ENCODE measurements at regions not wholly inside any gene's neighbourhood (a gene's known extent, or its start where the extent isn't known, plus 50 kb on each side); places are given as distances from the start of the nearest gene placed in this dataset.
"Not testable (repeated sequence)": the region's sequence is repeated elsewhere in the genome, so short reads cannot be mapped to it uniquely, and the experiment has no call there.

DNA sequence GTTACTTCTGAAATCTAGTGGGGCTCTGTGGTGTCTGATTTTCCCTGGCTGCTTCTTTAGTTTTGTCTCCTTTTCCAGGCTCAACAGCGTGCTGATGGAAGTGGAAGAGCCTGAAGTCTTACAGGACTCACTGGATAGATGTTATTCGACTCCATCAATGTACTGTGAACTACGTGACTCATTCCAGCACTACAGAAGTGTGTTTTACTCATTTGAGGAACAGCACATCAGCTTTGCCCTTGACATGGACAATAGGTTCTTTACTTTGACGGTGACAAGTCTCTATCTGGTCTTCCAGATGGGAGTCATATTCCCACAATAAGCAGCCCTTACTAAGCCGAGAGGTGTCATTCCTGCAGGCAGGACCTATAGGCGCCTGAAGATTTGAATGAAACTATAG lies 51.1 kb downstream of the NBPF8 start:
- intact Hi-C loops (cut with DNase I, micrococcal nuclease); ATAC-seq; DNase-seq: not testable (repeated sequence)

- DNase-seq; ATAC-seq; intact Hi-C loops (cut with DNase I, micrococcal nuclease): not testable (repeated sequence)
Observed at GRCh38 chr1:120477663-120478062, 62.8 kb downstream of the NBPF8 start.

GRCh38 chr1:120478400-120478799 lies 63.6 kb downstream of the NBPF8 start:
- intact Hi-C loops (cut with DNase I, micrococcal nuclease); ATAC-seq; DNase-seq: not testable (repeated sequence)

- DNase-seq; intact Hi-C loops (cut with DNase I, micrococcal nuclease); ATAC-seq: not testable (repeated sequence)
Observed at GRCh38 chr1:120487542-120487941, 72.7 kb downstream of the NBPF8 start.

- not testable (repeated sequence) for DNase-seq, ATAC-seq
Observed at GRCh38 chr1:120489217-120489616, 74.4 kb downstream of the NBPF8 start.

GRCh38 chr1:120497145-120497544 lies 82.3 kb downstream of the NBPF8 start:
- intact Hi-C loops (cut with DNase I, micrococcal nuclease); ATAC-seq; DNase-seq: not testable (repeated sequence)

More at GRCh38 chr1:120489217-120489616, 74.4 kb downstream of the NBPF8 start:
- intact Hi-C loops (cut with DNase I, micrococcal nuclease) = not testable (repeated sequence)

DNA sequence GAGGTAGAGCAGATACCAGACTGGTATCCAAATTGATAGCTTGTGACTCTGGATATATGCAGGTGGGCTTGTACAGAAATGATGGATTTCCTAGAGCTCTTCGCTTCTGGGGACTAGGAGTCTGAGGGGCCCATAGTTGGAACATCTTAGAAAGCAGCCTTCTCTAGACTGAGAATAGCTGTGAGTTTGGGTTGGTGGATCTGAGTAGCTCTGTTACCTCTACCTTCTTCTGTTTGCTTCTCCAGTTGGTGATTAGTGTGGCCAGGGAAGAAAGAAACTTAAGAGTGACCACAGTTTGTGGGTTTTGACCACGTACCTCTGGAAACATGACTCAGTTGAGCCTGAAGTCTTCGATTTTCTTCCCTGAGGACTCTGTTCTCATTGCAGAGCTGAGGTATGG lies 88.4 kb downstream of the NBPF8 start:
- ATAC-seq; intact Hi-C loops (cut with DNase I, micrococcal nuclease); DNase-seq: not testable (repeated sequence)

- ATAC-seq; intact Hi-C loops (cut with DNase I, micrococcal nuclease); DNase-seq: not testable (repeated sequence)
Observed at GRCh38 chr1:120506352-120506751, 91.5 kb downstream of the NBPF8 start.

GRCh38 chr1:120508351-120508750 lies 93.5 kb downstream of the NBPF8 start:
- intact Hi-C loops (cut with DNase I, micrococcal nuclease); DNase-seq; ATAC-seq: not testable (repeated sequence)

DNA sequence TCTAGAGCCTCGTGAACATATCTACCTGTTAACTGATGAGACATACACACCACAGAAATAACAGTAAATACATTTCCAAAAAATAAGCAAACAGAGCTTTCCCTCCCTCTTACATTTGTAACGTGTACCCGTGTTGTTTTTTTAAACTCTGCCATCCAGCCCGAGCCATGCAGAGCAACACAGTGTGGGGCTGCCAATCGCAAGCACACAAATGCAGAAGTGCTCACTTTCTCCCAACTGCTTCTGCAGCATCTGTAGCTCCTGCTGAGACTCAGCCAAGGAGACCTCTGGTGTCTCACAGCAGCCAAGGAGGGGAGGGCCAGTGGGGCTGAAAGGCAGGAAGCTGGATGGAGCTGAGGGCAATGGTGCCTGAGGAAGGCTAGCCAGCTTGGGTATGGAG lies 94.4 kb downstream of the NBPF8 start:
- DNase-seq; intact Hi-C loops (cut with DNase I, micrococcal nuclease); ATAC-seq: not testable (repeated sequence)

GRCh38 chr1:120513099-120513498 lies 98.3 kb downstream of the NBPF8 start:
- DNase-seq; intact Hi-C loops (cut with DNase I, micrococcal nuclease); ATAC-seq: not testable (repeated sequence)

GRCh38 chr1:120513531-120513930 lies 98.7 kb downstream of the NBPF8 start:
- DNase-seq; ATAC-seq; intact Hi-C loops (cut with DNase I, micrococcal nuclease): not testable (repeated sequence)

DNA sequence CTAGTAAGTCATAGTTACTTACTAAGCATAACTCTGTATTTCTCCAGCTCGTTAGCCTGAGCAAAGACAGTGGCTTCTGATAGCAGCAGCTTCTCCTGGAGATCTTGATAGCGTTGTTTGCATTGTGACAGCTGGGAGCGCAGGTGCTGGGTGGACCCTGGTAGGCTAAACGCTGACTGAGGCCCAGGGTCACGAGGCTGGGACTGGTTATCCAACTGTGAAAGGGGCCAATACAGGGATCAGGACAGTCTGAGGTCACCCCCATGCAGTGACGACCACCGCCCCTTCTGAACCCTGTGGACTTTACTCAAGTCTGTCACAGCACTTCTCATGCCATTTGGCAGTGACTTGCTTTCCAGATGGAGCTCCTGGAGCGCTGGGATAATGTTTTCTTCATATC lies 104.4 kb downstream of the NBPF8 start:
- DNase-seq; intact Hi-C loops (cut with DNase I, micrococcal nuclease): not testable (repeated sequence)
- ATAC-seq = peak; percentile 14

DNA sequence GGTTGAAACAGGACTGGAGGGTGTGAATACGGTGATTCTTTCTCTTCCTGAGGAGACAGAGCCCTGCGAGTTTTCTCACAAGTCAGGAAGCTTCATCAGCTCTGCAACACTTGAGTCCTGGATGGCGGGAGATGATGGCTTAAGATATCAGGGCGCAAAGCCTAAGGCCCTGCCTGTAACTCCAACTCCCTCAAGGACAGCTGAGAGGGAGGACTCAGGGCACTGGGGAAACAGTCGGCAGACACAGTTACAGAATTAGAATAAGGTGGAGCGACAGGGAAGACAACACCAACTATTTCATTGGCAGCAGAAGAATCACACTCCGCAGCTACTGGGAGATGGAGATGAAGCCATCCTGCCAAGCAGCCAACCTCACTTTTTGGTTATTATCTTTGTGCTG lies 109.6 kb downstream of the NBPF8 start:
- ATAC-seq; DNase-seq; intact Hi-C loops (cut with DNase I, micrococcal nuclease): not testable (repeated sequence)

GRCh38 chr1:120525386-120525785 lies 110.6 kb downstream of the NBPF8 start:
- ATAC-seq; DNase-seq; intact Hi-C loops (cut with DNase I, micrococcal nuclease): not testable (repeated sequence)

DNA sequence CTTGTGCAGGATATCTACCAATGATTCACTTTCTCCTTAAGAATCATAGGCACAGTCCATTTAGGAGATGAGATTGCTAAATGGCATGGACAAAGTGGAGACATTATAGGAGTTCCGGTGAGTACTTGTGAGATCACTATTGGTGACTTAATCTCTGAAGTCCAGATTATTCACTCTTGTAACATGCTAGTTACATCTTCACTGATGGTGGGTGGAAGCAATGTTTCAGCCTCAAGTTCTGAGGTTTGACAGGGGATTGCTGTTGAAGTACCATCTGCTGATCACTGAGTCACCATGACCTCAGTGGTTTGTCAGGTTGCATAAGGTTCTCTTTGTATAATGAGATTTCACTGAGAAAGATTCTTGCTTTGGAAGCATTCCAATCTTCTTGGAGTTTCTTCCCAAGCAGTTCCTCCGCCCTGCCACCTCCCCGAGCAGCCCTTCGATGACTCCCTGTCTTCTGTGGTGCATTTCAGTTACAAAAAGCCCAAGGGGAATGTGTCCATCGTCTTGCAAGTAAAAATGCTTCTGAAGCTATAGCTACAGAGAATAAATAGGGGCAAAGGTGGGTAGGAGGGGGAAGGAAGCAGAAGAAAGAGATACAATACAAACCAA lies 114.7 kb downstream of the NBPF8 start:
- intact Hi-C loops (cut with DNase I, micrococcal nuclease); ATAC-seq; DNase-seq: not testable (repeated sequence)

DNA sequence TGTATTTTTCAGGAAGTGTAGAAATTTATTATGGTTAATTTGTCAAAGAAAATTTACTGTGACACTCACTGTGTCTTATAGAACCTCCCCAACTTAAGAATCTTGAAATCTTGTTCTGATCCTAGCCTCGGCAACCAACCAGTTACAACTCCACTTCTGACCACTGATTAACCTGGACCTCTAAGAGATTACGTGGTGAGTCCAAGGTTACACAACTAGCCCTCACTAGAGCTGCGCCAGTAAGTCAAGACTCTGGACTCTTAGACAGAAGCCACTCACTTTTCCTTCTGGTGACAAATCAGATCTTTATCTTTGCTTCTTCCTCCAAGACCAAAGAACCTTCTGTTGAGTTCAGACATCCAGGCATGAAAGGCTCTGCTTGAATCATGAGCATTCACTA lies 116.6 kb downstream of the NBPF8 start:
- ATAC-seq; intact Hi-C loops (cut with DNase I, micrococcal nuclease); DNase-seq: not testable (repeated sequence)

- intact Hi-C loops (cut with DNase I, micrococcal nuclease); ATAC-seq; DNase-seq: not testable (repeated sequence)
Observed at GRCh38 chr1:120534361-120535047, 119.7 kb downstream of the NBPF8 start.

- ATAC-seq; intact Hi-C loops (cut with DNase I, micrococcal nuclease); DNase-seq: not testable (repeated sequence)
Observed at GRCh38 chr1:120535052-120535451, 120.2 kb downstream of the NBPF8 start.

DNA sequence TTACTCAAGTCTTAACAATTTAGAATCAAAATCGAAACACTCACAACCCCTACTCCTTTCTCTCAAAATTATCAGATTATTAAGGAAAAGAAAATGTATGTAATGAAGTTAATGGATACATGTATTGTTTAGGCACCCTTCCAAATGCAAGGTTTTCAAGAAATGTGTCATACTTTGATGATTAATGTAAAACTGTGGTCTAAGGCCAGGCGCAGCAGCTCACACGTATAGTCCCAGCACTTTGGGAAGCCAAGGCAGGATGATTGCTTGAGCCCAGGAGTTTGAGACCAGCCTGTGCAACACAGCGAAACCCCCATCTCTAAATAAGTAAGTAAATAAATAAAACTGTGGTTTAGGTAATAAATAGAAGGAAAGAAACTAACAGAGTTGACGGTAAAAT lies 126.6 kb downstream of the NBPF8 start:
- DNase-seq; ATAC-seq; intact Hi-C loops (cut with DNase I, micrococcal nuclease): not testable (repeated sequence)

Data from left colon (tissue), 2 donors.